Fibroblast of peridontal ligament (primary cell): ENCODE measurements at regions not wholly inside any gene's neighbourhood (a gene's known extent, or its start where the extent isn't known, plus 50 kb on each side); places are given as distances from the start of the nearest gene placed in this dataset.
"Not testable (repeated sequence)": the region's sequence is repeated elsewhere in the genome, so short reads cannot be mapped to it uniquely, and the experiment has no call there.

Experiments
- DNase-seq: peaks from one replicate; pipeline ENCODE4 v3.0.0-alpha.2; 2010; ENCODE audit errors: extremely low read depth

GRCh38 chr5:67985686-67986387, 229.7 kb upstream of the PIK3R1 start:
- peak; percentile 12 for DNase-seq

DNA sequence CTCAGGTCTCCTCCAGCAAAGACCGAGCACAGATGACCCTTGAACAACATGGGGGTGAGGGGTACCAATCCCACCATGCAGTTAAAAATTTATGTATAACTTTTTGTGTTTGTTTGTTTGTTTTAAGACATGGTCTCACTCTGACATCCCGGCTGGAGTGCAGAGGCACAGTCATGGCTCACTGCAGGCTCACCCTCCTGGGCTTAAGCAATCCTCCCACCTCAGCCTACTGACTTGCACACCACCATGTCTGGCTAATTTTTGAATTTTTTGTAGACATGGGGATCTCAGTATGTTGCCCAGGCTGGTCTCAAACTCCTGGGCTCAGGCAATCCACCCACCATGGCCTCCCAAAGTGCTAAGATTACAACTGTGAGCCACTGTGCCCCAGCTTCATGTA, 231.0 kb upstream of the PIK3R1 start:
- DNase-seq, result no peak

- DNase-seq, result peak; percentile 95
These were observed 232.1 kb upstream of the PIK3R1 start for GRCh38 chr5:67983251-67984110.

- DNase-seq, result not testable (repeated sequence)
These were observed 233.4 kb upstream of the PIK3R1 start for GRCh38 chr5:67982160-67982559.

GRCh38 chr5:67978171-67978570, 237.4 kb upstream of the PIK3R1 start:
- DNase-seq, result peak; percentile 27

- peak; percentile 19 for DNase-seq
These were observed 238.5 kb upstream of the PIK3R1 start for GRCh38 chr5:67976891-67977601.

DNA sequence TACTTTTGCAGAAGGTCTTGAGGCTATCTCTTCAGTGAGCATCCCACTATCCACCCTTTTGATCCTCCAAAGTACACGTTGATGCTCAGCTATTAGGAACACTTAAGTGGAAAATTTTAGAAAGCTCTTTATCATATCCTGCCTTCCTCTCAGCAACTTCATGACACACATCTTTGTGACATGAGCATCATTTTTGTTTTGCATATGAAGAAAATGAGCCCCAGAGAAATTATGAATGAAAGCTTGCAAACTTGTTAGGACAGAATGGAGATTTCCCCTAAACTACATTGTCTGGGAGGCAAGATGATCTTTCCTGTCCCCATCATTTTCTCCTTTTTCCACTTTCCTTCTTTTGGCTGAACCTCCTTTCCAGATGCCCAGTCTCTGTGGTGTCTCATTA, 239.4 kb upstream of the PIK3R1 start:
- no peak for DNase-seq

DNA sequence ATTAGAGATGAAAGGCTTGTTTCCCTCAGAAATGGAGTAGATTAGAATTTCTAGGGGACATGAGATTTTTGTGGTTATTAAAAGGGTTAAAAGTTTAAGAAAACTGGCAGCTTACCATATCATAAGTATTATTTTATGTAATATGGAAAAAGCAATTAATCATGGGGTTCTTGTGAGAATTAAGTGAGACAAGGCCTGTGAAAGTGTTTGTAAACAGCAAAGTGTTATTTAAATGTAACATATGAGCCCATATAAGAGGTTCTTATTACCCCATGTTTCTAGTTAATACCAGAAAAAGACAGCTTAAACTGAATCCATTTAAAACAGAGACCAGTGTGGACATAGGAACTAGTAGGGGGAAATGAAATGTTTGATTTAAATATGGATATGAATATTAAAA, 241.1 kb upstream of the PIK3R1 start:
- no peak for DNase-seq

GRCh38 chr5:67974054-67974453, 241.5 kb upstream of the PIK3R1 start:
- no peak for DNase-seq

GRCh38 chr5:67971971-67972821, 243.4 kb upstream of the PIK3R1 start:
- no peak for DNase-seq

- peak; percentile 95 for DNase-seq
These were observed 244.2 kb upstream of the PIK3R1 start for GRCh38 chr5:67971223-67971830.

DNA sequence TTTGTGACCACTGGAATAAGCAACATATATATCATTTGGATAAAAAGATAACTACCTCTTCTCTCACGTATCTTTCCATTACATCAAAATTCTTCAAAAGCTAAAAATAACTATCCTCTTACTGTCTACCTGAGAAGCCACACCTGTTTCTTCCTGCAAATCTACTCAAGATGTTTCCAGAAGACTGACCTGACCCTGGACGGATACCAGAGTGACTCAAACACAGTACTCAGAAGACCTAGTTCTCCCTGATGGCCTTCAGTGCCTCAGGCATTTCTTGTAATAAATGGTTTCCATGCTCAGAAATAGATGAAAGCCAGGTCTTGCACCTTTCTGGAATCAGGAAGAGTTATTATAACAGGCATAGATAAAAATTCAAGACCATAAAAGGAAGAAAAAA, 245.9 kb upstream of the PIK3R1 start:
- DNase-seq, result no peak

- DNase-seq, result no peak
These were observed 246.4 kb upstream of the PIK3R1 start for GRCh38 chr5:67969176-67969575.

GRCh38 chr5:67966712-67967111, 248.8 kb upstream of the PIK3R1 start:
- no peak for DNase-seq

GRCh38 chr5:67964619-67965018, 250.9 kb upstream of the PIK3R1 start:
- peak; percentile 8 for DNase-seq

DNA sequence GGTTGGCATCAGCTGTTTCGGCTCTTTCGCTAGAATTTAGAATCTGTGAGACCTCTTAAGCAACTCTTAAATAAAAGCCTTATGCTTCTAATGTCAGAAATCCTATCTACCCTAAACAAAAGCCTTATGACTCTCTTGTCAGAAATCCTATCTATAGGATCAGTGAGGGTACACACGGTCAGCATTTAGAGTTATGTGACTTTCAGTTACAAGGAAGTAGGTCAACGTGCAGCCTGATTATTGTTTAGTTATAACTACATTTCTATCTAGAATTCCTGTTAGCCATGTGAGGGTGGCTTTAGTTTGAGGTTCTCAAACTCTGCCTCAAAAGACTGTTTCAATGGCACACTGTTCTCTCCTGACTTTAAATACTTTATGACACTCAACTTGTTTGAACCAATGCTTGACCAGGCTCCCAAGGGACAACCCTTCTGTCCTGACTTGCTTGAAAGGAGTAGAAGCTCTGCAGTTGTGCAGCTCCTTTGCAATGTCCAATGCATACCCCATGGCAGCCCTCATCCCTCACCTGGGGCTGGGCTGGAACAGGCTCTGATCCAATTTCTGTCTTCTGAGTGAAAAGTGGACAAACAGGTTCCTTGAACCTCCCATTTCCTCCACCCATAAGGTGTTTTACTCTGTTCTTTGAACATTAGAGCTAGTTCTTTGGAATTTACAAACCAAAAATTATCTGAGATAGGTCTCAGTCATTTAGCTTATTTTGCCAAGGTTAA, 251.6 kb upstream of the PIK3R1 start:
- DNase-seq, result no peak

GRCh38 chr5:67960939-67961338, 254.6 kb upstream of the PIK3R1 start:
- DNase-seq, result no peak

DNA sequence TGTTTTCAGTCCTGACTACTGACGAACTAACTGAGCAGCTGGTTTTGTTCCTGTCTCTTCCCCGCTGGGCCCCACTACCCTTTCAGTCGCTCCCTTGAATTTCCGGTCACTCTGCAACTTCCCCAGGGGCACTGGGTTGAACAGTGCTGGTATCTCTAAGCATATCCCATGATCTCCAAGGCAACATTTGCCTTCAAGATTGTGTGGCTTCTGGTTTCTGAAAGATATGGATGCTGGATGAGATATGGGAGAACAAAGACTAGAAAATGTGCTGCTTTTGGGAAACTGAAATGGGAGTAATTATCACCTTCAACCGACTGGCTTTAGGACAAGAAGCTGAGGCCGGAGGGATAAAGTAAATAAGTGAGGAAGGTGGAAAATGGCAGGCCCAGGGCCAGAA, 258.2 kb upstream of the PIK3R1 start:
- no peak for DNase-seq

DNA sequence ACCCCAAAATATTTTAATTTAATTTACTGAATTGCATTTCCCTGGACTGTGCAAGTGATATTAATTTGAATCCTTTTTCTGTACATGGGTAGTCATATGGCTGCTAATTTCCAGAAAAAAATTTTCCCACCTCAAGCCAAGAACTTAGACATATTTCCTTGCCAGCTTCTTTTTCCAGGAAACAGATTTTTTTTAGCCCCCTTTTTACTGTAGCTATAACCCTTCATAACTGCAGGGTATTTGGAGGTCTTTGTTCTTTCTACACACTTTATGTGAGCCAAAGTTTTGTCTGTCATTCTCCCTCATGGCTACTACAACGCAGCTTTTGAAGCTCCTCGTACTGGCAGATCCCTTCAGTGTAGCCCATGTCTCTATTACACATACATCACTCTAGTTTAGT, 261.2 kb upstream of the PIK3R1 start:
- DNase-seq, result no peak

DNA sequence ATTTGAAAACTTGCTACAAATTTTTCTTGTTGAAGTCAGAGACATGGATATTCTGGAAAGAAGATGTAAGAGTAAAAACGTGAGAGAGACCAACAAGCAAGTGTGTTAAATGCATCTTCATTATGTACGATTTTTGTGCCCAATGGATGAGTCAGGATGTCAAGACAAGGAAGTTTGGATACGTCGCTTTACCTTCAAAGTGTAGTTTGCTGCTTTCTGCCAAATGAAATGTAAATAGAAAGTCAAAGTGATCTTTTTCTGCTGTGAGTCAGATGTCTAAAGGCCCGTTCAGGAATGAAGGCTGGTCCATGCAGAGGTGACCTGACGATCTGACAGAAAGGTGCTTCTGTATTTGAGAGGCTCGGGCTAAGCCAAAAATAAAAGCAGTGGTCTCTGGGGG, 273.1 kb upstream of the PIK3R1 start:
- DNase-seq, result no peak
